GM18499 (cell line): ENCODE measurements at regions not wholly inside any gene's neighbourhood (a gene's known extent, or its start where the extent isn't known, plus 50 kb on each side); places are given as distances from the start of the nearest gene placed in this dataset.
"Not testable (repeated sequence)": the region's sequence is repeated elsewhere in the genome, so short reads cannot be mapped to it uniquely, and the experiment has no call there.

ENCODE experiments used
- ATAC-seq: cut with Tn5 transposase; IDR thresholded peaks from one replicate; pipeline ENCODE4 v1.9.1; 2021; ENCODE audit warnings: moderate number of reproducible peaks; ENCODE audit not compliant: insufficient read depth, unreplicated experiment

DNA sequence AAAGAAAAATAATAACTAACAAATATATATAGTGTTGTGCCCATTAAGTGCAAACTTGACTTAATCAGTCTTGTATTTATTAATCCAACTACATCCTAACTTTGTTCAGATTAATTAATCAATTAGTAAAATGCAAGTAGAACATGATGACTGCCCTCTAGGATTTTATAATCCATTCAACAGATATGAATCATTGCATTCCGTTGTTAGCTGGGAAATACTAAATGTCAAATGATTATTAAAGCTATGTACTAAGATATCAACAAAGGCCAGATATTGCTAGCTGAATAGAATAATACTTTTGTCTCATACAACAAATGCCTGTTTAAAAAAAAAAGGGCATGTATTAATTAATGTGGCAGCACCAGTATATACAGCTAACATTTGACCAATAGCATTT is 1366.3 kb downstream of the STIM2 start:
- no peak for ATAC-seq

DNA sequence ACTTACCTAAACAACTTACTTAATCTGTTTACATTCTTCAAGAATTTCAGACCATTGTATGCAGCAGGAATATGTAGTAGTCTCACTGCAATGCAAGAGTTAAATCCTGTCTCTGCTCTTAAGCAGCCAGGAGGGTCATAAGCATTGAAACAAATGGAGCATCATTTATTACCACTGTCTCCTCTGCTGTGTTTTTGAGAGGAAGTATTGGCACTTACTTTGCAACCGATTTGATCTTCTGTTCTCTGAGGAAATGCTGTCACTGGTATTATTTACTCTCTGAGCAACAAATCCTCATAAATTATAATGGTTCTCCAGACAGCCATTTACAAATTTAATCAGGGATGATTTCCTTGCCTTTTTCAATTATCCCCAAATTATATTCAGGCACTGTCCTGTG is 1367.1 kb downstream of the STIM2 start:
- ATAC-seq, result no peak

- ATAC-seq, result no peak
These were observed 1368.2 kb downstream of the STIM2 start for GRCh38 chr4:28228561-28229491.

- ATAC-seq, result no peak
These were observed 1371.7 kb downstream of the STIM2 start for GRCh38 chr4:28232376-28232775.

DNA sequence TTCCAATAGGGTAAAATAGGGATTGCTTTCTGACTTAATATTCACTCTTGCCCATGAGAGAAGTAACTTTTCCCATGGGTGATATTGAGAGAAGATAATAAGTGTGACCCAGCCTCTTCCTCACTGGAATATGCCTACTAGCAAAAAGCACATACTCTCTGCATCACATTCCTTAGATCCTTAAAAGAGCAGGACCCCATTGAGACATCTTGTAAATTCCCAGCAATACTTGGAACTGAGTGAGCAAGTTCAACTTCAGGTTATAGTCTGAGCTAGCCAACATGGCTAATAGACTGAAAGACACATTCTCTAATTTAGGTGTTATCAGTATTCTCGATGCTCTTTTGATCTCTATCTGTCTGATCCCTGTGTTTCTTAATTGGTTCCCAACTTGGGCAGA is 1372.3 kb downstream of the STIM2 start:
- ATAC-seq, result no peak

GRCh38 chr4:28233724-28234123 is 1373.1 kb downstream of the STIM2 start:
- ATAC-seq, result no peak

DNA sequence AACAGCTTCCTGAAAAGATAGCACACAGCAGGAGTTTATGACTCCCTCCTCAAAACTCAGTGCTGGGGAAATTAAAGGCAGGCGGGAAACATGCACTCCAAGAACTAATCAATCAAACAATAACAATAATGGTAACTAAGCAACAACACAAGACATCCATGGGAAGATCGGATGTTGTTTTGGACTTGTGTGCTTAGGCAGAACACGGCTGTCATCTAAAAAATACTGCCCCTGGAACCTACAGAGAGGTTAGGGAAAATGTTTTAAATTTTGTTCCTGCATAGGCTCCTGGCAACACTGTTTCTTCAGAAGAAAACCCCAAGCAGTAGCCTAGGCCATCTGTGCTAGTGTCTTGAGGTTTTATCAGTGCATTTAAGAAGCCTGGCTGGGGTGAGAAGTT is 1378.2 kb downstream of the STIM2 start:
- ATAC-seq, result no peak

- ATAC-seq, result no peak
These were observed 1380.4 kb downstream of the STIM2 start for GRCh38 chr4:28241021-28241420.

- ATAC-seq, result no peak
These were observed 1387.2 kb downstream of the STIM2 start for GRCh38 chr4:28247805-28248204.

DNA sequence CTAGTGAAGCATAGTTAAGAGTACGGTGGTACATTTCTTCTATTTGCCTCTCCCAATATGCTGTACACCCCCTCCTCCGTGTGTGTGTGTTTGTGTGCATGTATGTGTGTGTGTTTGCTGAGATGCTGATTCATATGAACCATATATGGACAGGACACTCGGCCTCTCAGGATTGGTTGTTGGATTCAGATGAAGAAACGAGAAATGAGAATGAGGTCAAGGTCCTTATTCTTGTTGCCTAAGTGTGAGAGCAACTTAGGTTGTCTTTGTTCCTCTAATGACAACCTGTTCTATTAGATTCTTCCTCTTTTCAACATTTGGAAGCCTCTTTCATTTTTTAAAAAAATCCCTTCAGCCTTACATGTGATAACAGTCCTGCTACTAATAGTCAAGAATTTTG is 1387.6 kb downstream of the STIM2 start:
- ATAC-seq, result no peak

DNA sequence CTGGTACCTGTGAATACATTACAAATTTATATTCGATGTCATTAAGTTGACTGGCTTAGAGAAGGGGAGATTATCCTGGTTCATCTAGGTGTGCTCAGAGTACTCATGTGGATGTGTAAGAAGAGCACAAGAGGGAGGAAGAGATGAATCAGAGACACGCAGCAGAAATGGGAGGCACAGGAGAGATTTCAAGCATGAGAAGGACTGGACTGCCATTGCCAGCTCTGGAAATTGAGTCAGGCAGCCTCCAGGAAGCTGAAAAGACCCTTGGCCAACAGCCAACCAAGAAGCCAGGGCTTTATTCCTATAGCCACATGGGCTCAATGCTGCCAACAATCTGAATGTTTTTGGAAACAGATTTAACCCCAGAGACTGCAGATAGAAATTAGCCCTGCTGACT is 1390.0 kb downstream of the STIM2 start:
- ATAC-seq, result no peak

DNA sequence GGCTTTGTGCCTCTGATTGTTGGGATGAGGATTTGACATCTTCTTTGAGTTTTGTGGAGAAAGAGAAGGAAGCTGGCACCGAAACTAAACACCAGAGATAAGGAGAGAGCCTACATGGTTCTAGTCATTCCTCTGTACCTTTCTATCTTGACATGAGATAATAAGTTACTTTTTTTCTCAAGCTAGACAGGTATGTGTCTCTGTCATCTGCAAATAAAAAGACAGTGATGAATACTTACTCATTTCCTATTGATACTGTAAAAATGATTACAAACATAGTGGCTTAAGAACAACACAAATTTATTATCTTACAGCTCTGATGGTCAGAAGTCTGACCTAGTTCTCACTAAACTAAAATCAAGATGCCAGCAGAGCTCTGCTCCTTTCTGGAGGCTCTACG is 1391.2 kb downstream of the STIM2 start:
- no peak for ATAC-seq

- ATAC-seq, result no peak
These were observed 1393.4 kb downstream of the STIM2 start for GRCh38 chr4:28254003-28254402.

DNA sequence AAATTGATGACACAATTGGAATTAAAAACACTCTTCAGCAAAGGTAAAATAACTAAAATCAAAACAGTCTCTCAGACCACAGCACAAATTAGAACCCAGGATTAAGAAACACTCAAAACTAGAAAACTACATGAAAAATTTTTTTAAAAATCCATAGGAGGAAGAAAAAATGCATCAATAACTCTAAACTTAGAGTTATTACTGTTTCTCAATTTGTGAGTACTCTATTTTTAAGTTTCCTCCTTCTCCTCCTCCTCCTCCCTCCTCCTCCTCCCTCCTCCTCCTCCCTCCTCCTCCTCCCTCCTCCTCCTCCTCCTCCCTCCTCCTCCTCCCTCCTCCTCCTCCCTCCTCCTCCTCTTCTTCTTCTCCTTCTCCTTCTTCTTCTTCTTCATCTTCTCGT is 1395.7 kb downstream of the STIM2 start:
- no peak for ATAC-seq

DNA sequence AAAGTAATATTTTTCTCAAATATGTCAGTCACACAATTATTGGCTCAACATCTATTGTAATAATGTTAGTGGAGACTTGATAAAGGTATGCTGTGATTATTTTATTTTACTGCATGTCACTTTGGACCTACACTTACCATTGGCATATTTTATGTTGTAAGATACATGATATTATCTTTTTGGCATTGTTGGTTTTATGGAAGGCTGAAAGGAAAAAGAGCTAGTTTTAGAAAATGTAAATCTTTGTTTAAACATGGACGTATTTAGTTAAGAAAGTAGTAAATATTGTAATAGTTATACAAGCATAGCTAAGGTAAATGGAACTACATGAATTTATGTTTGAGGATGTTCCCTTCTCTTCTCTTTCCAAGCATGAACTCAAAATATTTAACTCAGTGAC is 1399.3 kb downstream of the STIM2 start:
- no peak for ATAC-seq

- ATAC-seq, result no peak
These were observed 1406.5 kb downstream of the STIM2 start for GRCh38 chr4:28267166-28267565.

DNA sequence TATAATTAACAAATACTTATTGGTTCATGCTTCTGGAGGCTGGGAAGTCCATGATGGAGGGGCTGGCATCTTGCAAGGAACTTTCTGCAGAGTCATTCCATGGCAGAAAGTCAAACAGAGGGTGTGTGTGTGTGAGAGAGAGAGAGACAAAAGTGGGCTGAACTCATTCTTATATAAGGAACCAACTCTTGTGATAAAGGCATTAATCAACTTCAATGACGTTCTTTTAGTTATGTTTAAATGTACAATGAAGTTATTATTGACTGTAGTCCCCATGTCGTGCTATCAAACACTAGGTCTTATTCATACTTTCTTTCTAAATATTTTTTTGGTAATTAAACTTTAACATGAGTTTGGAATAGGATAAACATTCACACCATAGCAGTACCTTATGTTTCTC is 1408.8 kb downstream of the STIM2 start:
- no peak for ATAC-seq

GRCh38 chr4:28277931-28278330 is 1417.3 kb downstream of the STIM2 start:
- ATAC-seq, result no peak

DNA sequence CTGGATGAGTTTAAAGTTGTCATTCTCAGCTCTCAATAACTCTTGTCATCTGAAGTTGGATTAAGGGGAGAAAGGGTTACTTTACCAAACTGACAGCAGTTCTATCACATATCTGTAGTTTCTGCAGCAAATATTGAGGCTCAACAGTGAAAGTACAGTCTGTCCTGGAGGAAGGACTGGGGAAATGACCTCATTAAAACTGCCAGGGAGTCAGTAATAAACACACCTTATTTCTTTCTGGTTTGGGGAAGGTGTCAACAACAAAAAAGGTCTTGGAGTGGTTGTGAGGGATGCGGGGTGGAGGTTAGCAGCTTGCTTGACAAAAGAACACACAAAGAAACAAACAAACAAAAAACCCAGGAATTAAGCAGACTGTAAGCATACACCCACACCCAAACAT is 1418.0 kb downstream of the STIM2 start:
- no peak for ATAC-seq

- ATAC-seq, result no peak
These were observed 1418.6 kb downstream of the STIM2 start for GRCh38 chr4:28279249-28279648.

GRCh38 chr4:28286266-28286665 is 1425.6 kb downstream of the STIM2 start:
- not testable (repeated sequence) for ATAC-seq

DNA sequence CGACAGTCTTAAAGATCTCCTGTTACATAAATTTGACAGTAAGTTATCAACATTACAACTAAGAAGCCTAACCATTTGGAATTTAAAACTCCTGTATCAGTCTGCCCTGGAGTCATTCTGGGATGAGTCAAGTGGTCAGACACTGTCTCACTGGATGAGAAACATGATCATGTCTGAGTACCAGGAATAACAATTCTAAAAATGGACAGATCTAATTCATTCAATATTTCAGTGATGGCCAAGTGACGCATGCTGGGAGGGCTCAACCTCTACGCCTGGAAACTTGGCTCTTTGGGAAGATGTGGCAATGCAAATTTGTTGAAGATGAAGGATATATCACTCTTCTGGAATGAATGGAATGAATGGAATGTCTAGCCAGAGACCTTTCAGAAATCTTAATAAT is 1427.2 kb downstream of the STIM2 start:
- no peak for ATAC-seq
